ENCODE measurements at regions not wholly inside any gene's neighbourhood (a gene's known extent, or its start where the extent isn't known, plus 50 kb on each side); places are given as distances from the start of the nearest gene placed in this dataset.

- TF ChIP-seq ZNF776 (tag by site-specific recombination; IDR thresholded peaks at IDR 0.05; ENCODE audit: borderline replicate concordance) (no peak), CTCF (tag by site-specific recombination; IDR thresholded peaks at IDR 0.05) (no peak), ZNF211 (tag by site-specific recombination; IDR thresholded peaks at IDR 0.05; ENCODE audit: low read depth) (no peak), ZNF175 (tag by site-specific recombination; IDR thresholded peaks at IDR 0.05) (no peak), INSM2 (tag by site-specific recombination; IDR thresholded peaks at IDR 0.05) (no peak), SALL2 (tag by site-specific recombination; IDR thresholded peaks at IDR 0.05; ENCODE audit: borderline replicate concordance) (no peak), KLF1 (tag by site-specific recombination; IDR thresholded peaks at IDR 0.05) (peak; percentile 90)
Observed at GRCh38 chrX:39953879-39954278, 143.9 kb downstream of the BCOR start.

Data from HEK293 (cell line).